GM18505 (cell line): ENCODE measurements at regions not wholly inside any gene's neighbourhood (a gene's known extent, or its start where the extent isn't known, plus 50 kb on each side); places are given as distances from the start of the nearest gene placed in this dataset.

Experiments
- ATAC-seq: cut with Tn5 transposase; IDR thresholded peaks from one replicate; pipeline ENCODE4 v1.9.1; 2021; ENCODE audit not compliant: unreplicated experiment
- POLR2A ChIP-seq: IDR thresholded peaks from 4 replicates; pipeline ENCODE4 v1.6.1; 2011; ENCODE audit warnings: borderline replicate concordance; ENCODE audit not compliant: insufficient read depth, insufficient read length; ENCODE audit errors: extremely low read depth

DNA sequence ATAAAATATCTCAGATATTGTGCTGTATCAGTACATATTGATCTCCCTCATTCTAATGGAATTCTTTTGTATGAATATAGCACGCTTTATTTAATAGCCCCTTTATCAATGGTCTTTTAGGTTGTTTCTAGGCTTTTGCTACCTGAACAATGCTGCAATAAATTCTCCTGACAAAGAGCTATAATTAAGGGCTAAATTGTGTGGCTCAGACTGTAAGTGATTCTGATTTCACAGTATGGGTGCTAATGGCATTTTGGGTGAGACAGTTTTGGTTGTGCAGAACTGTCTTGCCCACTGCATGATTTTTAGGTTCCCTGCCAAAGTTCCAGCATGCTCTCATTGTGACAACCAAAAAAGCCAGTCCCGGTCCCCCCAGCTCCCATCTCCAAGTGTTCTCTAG, 363.2 kb downstream of the REEP3 start:
- ATAC-seq, result no peak
- no peak for TF ChIP-seq POLR2A

DNA sequence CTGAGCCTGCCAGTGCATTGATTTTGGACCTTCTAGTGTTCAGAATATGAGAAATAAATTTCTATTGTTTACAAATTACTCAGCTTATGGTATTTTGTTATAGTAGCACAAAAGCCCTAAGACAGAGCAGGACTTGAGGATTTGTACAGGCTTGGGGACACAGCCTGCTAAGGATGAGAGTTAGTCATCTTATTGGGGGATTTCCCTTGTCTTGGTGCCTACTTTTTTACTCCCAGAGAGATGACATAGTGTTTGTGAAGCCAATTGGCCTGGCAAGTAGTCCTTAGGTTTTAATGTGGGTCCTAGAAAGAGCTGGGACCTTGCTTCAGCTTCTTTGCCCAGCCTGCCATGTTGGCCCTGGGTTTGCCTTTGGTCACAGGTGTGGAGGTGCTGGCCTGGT, 364.0 kb downstream of the REEP3 start:
- ATAC-seq, result no peak
- no peak for TF ChIP-seq POLR2A

DNA sequence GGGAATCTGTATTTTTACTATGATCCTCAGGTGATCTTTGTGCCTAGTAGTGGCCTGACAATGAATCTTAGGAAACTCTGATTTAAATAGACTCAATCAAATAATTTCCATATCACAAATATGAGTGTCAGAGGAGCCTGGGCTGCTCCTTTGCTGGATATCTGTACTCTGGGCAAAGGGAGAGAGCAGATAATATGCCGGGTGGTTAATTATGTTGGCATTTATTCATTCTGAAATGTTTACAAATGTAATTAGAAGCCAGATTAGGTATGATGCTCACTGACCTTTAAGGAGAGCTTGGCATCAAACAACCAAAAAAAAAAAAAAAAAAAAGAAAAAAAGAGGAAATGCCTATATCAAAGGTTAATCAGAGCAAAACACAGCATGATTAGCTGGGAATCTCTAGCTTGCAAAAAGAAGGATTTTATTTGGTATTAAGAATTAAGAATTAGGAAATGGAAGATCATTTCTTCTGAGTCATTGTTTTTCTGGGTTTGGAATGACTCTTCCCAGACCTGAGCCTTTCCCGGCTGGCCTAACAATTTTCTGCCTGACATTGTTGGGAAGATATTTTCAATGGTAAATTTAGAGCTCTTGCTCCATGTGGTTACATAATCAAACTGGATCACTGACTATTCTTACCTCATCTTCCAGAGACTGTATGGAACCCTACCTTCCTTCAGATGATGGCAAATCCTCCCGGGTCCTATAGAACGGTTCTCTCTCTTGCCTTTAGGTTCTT, 365.3 kb downstream of the REEP3 start:
- ATAC-seq, result no peak
- no peak for TF ChIP-seq POLR2A

DNA sequence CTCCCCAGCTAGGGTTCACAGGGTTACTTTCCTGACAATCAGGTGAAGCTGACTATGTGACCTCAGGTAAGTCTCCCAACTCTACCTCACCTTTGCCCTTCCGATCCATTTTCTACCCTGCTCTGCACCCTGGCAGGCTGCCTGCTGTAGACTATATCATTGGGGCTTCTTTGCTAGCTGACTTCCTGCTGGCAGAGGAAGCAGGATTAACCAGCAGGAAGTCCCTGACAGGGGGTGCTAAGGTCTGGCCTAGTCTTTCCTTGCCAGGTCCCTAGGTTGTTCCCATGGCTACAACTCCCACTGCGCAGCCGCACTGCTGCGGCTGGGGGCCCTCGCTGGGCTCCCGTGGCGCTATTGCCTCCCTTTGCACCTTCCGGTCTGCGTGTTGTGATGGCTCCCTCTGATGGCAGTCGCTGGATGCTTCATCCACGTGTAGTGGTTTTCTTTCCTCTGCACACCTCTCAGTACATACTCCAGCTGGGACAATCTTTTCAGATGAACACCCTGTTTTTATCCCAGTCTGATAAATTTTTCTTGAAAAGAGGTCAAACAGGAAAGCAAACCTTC, 365.9 kb downstream of the REEP3 start:
- TF ChIP-seq POLR2A, result no peak
- no peak for ATAC-seq

DNA sequence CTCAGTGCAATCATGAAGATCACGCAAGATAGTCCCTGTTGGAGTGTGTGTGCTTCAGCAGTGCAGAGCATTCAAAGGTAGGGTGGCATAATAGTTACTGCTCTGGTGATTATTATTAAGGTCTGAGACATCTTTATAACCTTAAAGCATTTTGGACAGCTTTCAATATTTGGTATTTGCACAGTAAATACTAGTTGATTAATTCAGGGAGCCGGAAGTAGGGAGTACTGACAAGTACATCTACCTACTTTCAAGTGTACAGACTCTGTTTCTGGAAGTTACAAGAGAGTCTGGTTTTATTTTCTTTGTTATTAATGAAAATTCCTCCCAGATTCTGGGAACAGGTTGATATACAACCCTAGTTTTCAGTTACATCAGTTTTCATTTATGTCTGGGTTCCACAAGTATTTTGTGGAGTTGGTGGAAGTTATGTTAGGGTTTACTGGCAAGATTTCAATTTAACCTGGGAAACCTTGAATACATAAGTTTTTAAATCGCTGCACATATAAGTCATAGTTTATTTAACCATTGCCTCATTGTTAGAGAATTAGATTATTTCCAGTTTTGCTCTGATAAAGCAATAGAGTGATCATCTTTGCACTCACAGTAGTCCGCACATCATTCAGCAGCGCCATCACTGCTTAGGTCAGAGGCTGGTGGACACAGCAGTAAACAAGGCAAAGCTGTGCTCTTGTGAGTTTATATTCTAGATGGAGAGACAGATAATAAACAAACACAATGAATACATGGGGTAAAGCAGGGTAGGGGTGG, 366.6 kb downstream of the REEP3 start:
- TF ChIP-seq POLR2A, result no peak
- no peak for ATAC-seq

DNA sequence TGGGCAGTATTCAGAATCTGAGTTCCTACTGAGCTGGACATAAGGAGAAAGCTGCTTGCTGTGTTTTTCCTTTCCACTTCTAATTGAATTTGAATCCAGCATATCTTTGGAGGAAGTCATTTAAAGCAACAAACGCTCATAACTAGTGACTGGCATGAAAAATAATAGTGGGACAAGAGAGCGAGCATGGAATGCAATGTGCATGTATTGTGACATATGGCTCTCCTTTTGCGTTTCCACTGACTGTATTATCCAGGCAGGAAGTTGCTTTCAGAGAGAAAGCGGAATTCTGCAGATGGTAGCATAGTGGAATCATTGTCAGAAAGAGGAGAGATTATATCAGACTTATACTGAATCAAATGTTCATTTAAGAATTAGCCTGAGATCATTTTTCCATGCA, 368.6 kb downstream of the REEP3 start:
- no peak for ATAC-seq
- no peak for TF ChIP-seq POLR2A

DNA sequence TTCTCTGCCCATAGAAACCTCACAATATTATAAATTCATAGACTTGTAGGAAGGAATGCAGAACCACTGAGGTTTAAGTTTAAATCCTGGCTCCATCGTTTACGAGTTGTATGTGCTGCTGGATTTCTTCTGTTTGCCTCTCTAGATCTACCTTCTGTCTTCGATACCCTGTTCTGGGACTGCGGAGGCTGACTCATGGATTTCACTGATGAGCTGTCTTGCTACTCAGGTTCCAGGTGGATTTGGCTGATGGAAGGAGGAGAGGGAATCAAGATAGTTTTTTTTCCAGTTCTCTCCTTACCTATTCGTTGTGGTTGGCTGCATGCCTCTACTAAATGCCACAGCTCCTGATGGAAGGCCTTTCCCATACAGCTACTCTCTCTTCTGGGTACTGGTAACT, 375.8 kb downstream of the REEP3 start:
- no peak for ATAC-seq
- TF ChIP-seq POLR2A, result no peak

DNA sequence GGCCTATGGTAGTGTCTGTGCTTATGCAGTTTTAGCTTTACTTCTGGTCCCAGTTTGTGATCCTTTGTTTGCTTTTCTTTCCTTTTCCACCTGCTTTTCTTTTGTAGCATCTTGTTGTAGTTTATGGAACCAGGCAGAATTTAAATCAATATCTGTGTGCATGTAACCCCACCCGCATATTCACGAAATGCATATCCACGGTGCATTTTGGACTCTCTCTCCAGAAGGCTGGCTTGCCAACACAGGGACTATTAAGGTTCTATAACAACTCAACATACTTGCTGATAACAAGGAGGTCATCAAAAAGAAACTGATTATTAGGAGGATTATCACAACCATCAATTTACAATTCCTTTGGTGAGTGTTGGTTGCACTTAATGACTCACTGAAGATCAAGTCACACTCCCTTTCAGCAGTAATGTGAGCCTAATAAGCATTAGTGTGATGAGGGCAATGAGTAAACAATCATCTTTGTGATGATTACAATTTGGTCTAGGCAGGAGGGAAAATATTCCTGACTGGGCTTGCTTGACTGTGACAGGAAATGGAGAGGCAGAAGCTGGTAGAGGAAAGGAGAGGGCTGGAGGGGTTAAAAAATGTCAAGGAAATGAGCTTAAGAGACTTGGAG, 378.6 kb downstream of the REEP3 start:
- ATAC-seq, result no peak
- no peak for TF ChIP-seq POLR2A

DNA sequence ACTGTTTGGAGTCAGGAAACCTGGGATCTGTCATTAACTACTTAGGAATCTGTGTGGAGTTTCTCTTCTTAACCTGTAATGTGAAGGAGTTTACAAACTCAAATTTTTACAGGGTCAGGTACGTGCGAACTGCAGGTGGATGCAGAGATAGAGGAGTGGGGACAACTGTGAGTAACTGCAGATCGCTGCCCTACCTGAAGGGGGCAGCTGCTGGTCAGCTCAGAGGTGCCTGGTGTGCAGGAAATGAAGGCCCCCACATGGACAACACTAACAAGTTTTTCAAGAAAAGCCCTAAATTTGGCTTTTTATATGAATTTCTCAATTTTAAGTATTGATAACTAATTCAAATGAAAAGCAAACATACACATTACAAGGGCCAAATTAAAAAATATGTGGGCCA, 380.0 kb downstream of the REEP3 start:
- ATAC-seq, result no peak
- no peak for TF ChIP-seq POLR2A

DNA sequence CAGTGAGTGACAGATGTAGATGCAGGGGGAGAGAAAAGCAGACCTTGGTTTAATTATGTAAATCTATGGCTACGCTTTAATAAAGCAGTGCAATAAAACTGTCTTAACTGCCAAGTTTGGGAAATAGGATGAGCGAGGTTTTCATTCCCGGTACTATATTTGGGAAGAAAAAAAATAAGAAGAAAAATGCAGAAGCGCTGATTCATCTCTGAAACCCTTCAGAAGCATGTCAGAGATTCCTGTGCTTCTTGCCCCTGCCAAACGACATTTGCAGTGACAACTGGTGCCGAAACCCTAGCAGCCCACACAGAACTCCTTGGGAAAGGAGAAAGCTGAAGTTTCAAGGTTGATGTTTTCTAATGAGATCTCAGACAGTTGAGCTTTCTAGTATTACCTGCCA, 380.7 kb downstream of the REEP3 start:
- no peak for TF ChIP-seq POLR2A
- no peak for ATAC-seq

DNA sequence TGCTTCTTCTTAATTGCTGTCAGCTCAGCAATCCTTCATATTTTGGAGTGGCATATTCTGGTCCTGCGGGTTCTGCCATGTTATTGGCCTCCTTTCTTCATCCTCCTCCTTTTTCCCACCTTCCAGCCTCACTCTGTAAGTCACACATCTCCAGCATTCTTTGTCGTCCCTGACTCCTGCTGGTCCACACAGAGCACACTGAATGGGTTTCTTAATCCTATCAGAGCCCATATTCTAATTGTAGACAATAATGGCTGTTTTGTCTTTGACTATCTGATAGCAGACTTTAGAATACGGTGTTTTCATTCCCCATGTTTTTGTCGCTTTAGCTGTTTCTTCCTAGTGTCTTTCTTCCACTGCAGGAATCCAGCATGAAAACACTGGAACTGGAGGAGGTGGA, 389.6 kb downstream of the REEP3 start:
- TF ChIP-seq POLR2A, result no peak
- no peak for ATAC-seq

DNA sequence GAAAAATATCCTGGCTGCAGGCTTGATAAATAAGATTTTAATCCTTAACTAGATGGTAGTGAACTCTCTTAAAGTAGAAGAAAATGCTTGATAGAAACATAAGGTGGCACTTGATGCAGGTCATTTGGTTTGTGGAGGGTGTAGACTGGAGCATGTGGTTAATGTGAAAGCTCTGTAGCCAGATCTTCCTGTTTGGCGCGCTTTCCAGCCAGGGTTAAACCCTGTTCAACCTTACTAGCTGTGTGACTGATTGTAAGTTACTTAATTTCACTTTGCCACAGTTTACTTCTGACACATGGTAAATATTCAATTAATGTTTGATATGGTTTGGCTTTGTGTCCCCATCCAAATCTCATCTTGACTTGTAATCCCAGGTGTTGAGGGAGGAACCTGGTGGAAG, 394.0 kb downstream of the REEP3 start:
- no peak for ATAC-seq
- no peak for TF ChIP-seq POLR2A

DNA sequence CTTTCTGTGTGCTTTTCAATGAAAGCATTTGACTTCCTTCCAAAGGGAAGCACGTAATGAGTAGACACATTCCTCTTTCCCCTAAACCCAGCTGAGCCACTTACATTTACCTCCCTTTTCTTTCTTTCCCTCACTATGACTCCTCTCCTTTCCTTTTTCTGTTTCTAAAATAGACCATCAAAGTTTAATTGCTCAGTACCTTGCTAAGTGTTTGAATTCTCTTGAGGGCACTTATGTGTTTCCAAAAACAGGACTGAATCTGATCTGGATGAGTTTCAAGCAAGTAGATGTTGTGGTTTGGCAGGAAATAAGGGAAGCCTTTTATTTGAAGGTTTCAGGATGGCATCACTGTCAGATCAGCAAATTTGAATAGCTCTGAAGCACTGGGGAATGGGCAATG, 396.2 kb downstream of the REEP3 start:
- ATAC-seq, result no peak
- TF ChIP-seq POLR2A, result no peak
